GM21528 (cell line): ENCODE measurements at regions not wholly inside any gene's neighbourhood (a gene's known extent, or its start where the extent isn't known, plus 50 kb on each side); places are given as distances from the start of the nearest gene placed in this dataset.

Experiments used
- ATAC-seq: cut with Tn5 transposase; IDR thresholded peaks from one replicate; pipeline ENCODE4 v1.9.1; 2021; ENCODE audit warnings: mild to moderate bottlenecking, moderate library complexity; ENCODE audit not compliant: unreplicated experiment, low FRiP score

DNA sequence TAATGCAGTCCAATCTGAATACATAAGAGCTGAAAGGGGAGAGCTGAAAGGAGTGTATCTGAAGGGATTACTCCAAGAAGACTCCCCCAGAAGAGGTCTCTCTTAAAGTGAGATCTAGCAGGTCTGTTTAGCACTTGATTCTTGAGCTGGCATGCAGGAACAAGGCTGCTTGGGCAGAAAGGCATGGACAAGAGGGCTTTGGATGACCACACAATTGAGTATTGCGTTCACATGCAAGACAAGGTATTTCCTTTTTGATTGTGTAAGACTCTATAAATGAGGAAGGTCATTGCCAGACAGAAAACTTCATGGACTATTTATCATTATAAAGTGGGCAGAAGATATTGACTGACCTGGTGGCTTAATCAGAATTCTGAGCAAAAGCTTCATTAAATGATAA, 145.5 kb upstream of the AFF2 start:
- ATAC-seq: no peak

DNA sequence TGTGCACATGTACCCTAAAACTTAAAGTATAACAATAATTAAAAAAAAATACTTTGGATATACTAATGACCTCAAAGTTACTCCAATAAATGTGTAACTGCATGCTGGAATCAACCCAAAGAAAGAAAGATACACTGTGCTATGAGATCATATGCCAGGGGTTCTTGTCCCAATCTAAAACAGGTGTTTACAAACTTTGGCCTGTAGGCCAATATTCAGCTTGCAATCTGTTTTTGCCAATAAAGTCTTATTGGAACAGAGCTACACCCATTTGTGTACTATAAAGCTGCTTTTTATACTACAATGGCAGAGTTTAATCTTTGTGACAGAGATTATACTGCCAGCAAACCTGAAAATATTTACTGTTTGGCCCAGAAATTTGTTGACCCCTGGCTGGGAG, 138.8 kb upstream of the AFF2 start:
- ATAC-seq: no peak

DNA sequence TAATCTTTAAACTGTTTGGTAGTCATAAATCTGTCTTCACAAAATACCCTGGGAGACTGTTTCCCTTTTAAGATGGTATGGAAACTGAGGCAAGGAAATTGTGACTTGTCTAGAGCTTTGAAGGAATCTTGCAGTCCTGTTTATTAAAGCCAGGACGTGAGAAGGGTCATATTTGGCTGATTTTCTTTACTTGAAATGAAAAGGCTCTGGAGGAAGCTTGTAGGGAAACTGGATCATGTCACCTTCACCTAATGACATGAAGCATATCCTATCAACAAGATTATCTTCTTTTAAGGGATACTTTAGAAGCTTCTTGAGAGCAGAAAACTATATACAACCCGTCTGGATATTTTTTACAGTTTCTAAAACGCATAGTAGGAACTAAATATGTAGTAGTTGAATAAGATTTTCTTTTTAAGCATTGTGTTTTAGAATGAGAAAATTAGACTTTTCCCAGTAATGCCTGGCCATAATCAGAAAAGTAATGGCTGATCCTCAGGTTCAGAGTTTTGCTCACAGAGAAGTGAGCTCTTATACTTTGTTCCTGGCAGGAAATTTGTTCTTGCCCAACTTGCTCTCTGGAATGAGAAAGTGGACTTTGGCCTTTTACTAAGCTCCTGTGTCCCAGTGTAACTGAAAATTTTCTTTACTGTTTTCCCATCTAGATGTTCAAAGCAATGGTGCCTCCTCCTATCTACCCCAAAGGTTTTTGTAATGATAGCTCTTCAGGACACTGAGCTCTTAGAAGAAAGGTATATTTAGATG, 136.8 kb upstream of the AFF2 start:
- ATAC-seq: no peak

DNA sequence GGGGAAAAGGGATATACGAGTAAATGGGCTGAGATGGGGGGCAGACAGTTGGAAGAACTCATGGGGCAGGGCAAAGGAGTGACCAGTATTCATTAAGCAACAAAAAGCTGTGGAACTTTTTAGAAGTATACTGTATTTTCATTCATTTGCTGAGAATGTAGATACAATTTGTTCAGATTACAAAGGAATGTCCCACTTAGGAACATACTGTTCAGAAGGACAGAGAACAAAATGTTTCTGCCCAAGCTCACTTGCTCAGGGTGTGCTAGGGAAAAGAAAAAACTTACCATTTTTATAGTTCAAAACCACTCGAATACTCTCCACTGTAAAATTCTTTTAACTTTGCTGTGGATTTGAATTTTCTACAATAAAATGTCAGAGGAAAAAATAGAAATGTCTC, 135.2 kb upstream of the AFF2 start:
- no peak for ATAC-seq

DNA sequence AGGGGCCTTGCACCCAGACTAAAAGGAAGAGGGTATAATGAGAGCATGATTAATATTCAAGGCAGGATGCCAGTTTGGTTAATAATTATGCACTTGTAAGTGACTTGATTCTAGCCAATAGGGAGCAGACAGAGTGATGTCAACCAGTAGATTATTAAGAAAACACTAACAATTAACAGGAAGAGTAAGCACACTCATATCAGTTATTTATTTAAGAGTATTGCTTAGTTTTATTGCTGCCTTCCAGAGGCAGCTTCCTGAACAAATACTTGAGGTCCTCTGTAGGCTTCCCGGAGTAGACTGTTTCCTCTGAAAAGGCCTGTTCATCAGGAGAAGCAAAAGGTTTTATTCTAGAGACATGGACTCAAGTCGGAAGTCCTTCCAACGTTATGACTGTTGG, 129.1 kb upstream of the AFF2 start:
- ATAC-seq: no peak

DNA sequence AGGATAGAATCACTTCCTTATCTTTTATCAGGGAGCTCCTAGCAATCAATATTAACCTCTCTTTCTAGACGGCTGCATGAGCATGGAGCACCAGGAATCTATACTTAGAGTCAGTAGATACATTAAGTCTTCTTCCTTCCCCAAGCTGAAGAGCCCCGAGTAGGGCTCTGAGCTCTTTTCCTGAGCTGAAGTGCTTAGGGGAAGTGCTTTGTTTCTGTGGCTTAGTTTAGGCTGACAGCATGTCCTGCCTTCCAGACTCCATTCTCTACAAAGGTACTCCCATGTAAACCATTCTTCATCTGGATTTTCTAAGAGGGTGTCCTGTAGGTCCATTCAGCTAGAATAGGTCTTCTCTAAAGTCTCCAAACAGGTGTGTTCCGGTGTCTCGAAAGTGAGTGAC, 127.5 kb upstream of the AFF2 start:
- no peak for ATAC-seq

DNA sequence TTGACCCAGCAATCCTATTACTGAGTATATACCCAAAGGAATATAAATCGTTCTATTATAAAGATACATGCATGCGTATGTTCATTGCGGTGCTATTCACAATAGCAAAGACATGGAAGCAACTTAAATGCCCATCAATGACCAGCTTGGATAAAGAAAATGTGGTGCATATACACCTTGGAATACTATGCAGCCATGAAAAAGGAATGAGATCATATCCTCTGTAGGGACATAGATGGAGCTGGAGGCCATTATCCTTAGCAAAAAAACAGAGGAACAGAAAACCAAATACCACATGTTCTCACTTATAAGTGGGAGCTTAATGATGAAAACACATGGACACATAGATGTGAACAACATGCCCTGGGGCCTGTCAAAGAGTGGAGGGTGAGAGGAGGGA, 124.1 kb upstream of the AFF2 start:
- no peak for ATAC-seq

- ATAC-seq: peak; percentile 1
Measured at GRCh38 chrX:148380107-148380506, 120.3 kb upstream of the AFF2 start.

DNA sequence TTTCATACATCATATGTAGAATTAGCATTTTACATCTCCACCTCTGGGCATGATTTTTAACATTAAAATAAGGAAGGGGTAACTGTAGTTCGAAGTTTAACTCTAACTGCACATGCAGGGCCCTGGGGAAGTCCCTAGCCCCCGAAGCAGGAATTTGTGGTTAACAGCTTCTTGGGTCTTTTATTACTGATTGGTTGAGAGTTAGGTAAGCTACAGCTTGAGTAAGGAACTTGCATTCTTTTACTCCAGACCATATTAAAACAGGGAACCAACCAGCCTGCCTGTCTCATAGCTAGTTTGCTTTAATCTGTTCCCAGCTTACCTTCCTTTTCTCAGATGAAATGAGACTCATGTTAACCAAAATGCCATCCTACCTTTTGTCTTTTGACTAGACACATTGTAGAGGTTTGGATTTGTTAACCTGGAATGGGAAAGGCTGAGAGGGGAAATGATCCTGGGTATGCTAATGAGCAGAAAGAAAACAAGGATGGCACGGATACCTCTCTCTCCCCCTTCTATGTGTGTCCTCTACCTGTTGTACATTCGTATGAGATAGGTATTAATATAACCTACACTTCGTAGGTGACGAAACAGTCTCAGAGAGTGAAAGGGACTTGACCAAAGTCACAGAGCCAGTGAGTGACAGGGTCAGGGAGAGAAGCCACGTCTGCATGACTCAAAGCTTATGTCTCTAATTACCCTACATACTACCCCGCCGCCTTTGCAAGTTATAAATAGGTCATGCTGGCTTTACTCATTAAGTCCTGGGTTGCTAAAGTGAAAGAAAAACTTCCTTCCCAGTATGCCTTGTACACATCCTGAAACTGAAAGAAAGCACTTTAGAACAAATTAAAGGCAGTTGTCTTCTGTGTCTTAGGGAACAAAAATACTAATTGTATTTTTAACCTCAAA, 119.5 kb upstream of the AFF2 start:
- ATAC-seq: peak; percentile 92

GRCh38 chrX:148381603-148382002, 118.8 kb upstream of the AFF2 start:
- peak; percentile 32 for ATAC-seq

GRCh38 chrX:148382983-148383382, 117.4 kb upstream of the AFF2 start:
- ATAC-seq: no peak

GRCh38 chrX:148385471-148385870, 114.9 kb upstream of the AFF2 start:
- ATAC-seq: no peak

- ATAC-seq: no peak
Measured at GRCh38 chrX:148389629-148390028, 110.8 kb upstream of the AFF2 start.

GRCh38 chrX:148412006-148412405, 88.4 kb upstream of the AFF2 start:
- ATAC-seq: no peak

- no peak for ATAC-seq
Measured at GRCh38 chrX:148416142-148416541, 84.3 kb upstream of the AFF2 start.

- no peak for ATAC-seq
Measured at GRCh38 chrX:148416931-148417330, 83.5 kb upstream of the AFF2 start.

GRCh38 chrX:148417934-148418333, 82.5 kb upstream of the AFF2 start:
- ATAC-seq: no peak

DNA sequence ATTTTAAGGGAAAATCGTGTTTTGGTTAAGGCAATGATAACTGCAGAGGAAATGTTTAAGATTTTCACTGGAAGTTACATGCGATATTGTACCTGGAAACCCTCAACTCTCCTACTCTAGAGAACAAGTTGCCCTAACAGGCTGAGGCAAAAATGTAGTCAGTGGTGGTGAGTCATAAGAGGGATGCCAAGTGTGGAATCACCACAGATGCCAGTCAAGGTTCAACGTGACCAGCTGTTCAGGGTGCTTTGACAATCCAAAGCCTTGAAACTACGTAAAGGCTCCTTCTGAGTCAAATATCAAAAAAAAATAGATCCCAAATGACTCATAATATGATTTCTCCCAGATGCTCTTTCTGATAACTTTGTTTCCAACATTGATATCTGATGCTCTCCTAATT, 77.9 kb upstream of the AFF2 start:
- no peak for ATAC-seq

GRCh38 chrX:148424570-148424969, 75.8 kb upstream of the AFF2 start:
- no peak for ATAC-seq

GRCh38 chrX:148426467-148426866, 74.0 kb upstream of the AFF2 start:
- no peak for ATAC-seq

- ATAC-seq: no peak
Measured at GRCh38 chrX:148441387-148441786, 59.0 kb upstream of the AFF2 start.

- no peak for ATAC-seq
Measured at GRCh38 chrX:148443216-148443615, 57.2 kb upstream of the AFF2 start.
